Activated effector memory CD4-positive, alpha-beta T cell treated with Interleukin-2 at 50 U/mL for 16 hours (primary cell): ENCODE measurements at regions not wholly inside any gene's neighbourhood (a gene's known extent, or its start where the extent isn't known, plus 50 kb on each side); places are given as distances from the start of the nearest gene placed in this dataset.
"Not testable (repeated sequence)": the region's sequence is repeated elsewhere in the genome, so short reads cannot be mapped to it uniquely, and the experiment has no call there.

Source experiments
- DNase-seq: peaks from one replicate; pipeline ENCODE4 v3.0.0-alpha.2; 2020

DNA sequence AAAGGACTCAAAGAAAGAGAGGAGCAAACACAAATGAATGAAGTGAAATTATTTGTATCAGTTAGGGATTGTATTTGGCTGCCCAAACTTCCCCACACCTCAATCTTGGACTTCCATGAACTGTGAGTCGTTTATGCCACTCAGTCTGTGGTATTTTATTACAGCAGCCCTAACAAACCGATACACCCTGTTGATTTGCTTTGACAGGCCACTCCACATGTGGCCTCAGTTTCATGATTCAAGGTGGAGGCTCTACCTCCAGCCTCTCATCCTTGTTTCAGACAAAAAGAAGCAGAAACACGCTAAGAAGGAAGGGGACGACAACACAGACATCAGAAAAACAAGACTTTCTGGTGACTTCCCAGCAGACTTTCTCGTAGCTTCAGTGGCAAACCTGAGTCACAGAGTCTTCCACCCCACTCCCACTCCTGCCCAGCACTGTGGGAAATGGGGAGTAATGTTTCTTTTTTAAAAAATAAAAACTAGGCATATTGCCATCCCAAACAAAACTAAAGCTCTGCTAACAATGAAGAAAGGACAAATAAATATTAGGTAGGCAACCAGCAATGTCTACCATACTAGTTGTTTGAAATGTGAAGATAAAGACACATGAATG is 52.2 kb upstream of the ABCA1 start:
- no peak for DNase-seq

DNA sequence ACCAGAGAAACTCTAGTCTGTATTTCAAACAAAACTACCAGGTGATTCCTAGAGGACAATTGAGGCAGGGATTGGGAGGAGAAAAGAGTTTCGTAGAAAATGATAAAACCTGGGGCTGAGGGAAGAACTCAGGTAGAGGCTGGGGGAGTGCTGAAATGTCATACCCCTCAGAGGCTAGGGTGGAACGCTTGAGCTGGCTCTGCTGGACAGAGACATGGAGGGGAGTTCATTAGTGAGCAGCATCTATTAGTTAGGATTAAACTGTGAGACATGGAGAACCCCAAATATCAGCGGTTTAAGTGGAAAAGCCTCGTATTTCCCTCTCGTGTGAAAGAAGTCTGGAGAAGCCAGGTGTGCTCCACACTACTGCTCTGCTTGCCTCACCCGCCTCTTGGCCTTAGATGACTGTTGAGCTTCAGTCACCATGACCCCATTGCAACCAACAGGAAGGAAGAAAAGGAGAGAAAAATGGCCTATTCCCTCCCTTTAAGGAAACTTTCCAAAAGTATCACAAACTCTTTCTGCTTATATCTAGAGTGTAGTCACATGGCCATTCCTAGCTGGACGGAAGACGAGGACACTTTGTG is 53.7 kb upstream of the ABCA1 start:
- no peak for DNase-seq

- no peak for DNase-seq
Measured at GRCh38 chr9:104982543-104982942, 54.6 kb upstream of the ABCA1 start.

GRCh38 chr9:104983491-104983890 is 55.5 kb upstream of the ABCA1 start:
- DNase-seq = no peak

- DNase-seq = no peak
Measured at GRCh38 chr9:104984121-104984520, 56.2 kb upstream of the ABCA1 start.

GRCh38 chr9:104984542-104984941 is 56.6 kb upstream of the ABCA1 start:
- DNase-seq = no peak

- no peak for DNase-seq
Measured at GRCh38 chr9:104984948-104985347, 57.0 kb upstream of the ABCA1 start.

DNA sequence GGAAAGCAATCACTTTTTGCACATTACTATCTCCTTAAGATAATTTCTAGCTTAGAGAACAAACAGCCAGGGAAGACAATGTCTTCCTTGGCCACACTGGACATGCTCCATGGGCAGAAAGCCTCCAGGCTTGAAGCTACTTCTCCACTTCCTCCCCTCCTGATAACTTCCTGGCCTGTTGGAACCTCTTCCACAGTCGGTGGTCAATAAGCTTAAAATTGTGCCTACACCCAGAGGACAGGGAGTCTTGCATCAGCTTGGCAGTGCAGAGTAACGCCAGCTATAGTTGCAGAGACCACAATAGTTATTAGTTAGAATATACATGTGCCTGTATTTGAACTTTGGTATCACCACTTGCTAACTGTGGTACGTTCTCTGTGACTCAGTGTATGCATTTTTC is 58.1 kb upstream of the ABCA1 start:
- DNase-seq = no peak

DNA sequence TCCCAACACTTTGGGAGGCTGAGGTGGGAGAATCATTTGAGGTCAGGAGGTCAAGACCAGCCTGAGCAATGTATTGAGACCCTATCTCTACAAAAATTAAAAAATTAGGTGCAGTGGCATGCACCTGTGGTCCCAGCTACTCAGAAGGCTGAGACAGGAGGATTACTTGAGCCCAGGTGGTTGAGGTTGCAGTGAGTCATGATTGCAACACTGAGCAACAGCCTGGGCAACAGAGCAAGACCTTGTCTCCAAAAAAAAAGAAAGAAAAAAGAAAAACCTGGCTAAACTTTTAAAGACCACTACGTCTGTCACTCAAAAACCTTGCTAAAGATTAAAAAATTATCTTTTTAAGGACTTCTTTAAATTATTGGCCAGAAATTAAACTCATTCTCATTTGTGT is 59.8 kb upstream of the ABCA1 start:
- DNase-seq = no peak

DNA sequence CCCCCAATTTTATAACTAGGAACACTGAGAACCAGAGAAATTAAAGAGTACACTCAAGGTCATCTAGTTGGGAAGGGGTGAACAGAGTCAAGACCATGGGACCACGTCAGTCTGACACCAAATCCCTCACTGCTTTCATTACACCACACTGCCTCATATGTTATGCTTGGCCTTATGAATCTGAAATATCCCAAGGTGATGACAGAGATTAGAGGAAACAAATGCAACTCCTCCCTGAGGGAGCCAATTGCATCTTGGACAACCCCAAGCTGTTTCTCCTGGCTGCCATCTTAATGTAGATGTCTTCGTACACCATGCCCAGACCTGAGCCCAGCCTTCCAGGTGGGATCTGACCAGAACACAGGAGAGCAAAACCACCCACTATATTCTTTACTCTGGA is 60.6 kb upstream of the ABCA1 start:
- no peak for DNase-seq

DNA sequence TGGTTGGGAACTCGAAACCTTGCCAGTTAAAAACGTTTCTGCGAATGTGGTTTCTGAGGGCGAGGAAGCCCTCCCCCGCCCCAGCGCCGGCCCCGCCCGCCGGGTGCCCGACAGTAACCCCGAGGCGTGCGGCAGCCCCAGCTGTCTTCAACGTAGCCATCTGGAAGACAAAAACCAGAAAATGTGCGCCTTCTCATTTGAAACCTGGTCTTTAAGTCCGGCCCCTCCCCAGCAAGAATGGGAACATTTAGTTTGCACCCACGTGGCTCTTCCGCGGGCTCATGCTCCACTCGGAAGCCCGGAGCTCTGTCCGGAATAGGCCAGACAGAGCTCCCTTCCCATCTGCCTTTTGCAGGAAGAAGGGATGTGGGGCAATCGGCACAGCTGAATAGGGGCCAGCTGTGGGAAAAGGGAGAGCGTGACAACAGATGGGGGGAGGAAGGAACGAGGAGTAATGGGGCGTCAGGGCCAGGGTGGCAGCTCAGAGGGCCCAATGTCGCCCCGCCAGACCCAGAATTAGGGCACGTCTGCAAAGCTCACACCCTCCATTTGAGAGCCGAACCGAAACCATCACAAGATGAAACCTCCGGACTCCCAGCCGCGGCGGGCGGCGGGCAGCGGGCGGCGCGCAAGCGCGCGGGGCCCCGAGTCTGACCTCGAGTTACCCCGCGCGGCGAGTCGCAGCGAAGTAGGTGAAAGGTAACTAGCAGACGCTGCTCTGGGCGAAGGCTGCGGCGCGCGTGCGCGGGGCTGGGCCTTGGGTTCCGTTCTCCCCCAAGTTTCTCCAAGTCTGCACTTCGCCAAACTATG is 63.4 kb upstream of the ABCA1 start:
- peak; percentile 74 for DNase-seq

GRCh38 chr9:104992659-104993058 is 64.7 kb upstream of the ABCA1 start:
- no peak for DNase-seq

DNA sequence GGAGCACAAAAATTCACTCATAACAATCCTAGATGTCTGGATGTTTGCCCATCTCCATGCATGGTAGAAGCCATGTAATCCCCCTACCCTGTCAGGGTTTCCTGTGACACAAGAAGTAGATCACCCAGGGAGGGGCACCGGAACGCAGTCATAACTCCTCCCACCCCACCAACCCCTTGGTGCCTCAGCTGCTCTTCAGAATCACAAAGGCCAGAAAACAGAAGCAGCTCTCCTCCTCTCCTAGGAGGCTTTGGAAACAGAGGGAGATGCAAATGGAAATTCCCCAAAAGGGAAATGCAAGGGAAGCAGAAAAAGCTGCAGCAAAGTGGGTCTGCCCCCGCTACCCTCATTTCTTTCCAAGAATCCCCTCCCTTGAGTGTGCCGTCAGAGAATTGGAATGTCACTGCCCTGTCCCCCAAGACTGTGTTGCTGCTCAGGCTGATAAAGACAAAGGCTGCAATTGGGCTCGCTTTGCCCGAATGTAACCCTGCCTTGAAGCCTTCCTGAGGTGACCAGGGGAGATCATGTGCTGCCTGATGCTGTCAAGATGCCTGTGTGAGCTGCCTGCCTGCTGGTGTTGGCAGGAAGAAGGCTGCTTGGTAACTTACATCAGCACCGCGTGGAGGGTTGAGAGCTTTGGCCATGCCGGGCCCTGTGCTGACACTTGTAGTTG is 65.5 kb upstream of the ABCA1 start:
- DNase-seq = no peak

GRCh38 chr9:104997536-104997935 is 69.6 kb upstream of the ABCA1 start:
- DNase-seq = no peak

DNA sequence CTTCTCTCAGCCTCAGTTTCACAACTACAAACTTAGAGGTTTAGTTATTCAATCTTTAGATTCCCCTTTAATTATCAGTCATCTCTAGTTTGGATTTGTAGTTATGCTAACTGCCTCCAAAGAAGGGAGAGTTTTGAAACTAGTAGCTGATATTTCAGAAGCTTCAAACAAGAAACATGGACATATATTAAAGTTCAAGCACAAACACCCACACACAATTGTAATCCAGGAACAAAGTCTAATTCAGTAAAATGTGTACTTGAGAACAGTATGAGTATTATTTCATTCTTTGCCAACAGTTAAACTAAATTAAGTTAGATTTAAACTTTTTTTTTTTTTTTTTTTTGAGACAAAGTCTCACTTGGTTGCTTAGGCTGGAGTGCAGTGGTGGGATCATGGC is 71.2 kb upstream of the ABCA1 start:
- DNase-seq = no peak

DNA sequence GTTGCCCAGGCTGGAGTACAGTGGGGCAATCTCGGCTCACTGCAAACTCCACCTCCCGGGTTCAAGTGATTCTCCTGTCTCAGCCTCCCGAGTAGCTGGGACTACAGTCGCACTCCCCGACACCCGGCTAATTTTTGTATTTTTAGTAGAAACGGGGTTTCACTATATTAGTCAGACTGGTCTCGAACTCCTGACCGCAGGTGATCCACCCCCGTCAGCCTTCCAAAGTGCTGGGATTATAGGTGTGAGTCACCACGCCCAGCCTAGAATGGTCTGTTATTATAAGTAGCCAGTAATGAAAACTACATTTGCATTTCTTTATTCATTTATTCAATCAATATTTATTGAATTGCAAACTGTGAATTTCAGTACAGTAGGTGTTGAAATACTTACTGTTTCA is 72.6 kb upstream of the ABCA1 start:
- DNase-seq = not testable (repeated sequence)

- DNase-seq = no peak
Measured at GRCh38 chr9:105004466-105005090, 76.6 kb upstream of the ABCA1 start.

DNA sequence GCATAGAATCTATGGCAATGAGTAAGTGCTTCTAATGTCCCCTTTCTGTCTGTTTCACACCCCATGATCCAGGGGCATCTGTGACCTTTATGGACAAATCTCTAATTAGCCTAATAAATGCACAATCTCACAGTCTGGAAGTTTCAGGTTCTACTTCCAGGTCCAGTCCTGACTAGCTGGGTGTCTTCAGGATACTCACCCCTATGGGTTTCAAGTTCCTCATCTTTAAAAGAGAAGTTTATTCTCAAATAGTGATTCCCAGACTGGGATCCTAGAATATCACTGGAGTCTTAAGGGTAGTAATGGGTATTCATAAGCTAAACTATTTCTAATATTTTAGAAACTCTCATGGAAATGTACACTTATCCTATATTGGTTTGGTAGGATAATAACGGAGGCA is 77.2 kb upstream of the ABCA1 start:
- no peak for DNase-seq

GRCh38 chr9:105006514-105006913 is 78.6 kb upstream of the ABCA1 start:
- no peak for DNase-seq

GRCh38 chr9:105007143-105007542 is 79.2 kb upstream of the ABCA1 start:
- no peak for DNase-seq

DNA sequence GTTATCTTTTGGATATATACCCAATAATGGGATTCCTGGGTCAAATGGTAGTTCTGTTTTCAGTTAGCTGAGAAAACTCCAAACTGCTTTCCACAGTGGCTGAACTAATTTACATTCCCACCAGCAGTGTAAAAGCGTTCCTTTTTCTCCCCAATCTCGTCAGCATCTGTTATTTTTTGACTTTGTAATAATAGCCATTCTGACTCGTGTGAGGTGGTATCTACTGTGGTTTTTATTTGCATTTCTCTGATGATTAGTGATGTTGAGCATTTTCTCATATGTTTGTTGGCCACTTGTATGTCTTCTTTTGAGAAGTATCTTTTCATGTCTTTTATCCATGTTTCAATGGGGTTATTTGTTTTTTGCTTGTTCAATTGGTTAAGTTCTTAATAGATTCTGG is 82.1 kb upstream of the ABCA1 start:
- DNase-seq = not testable (repeated sequence)

- no peak for DNase-seq
Measured at GRCh38 chr9:105021917-105022316, 94.0 kb upstream of the ABCA1 start.

DNA sequence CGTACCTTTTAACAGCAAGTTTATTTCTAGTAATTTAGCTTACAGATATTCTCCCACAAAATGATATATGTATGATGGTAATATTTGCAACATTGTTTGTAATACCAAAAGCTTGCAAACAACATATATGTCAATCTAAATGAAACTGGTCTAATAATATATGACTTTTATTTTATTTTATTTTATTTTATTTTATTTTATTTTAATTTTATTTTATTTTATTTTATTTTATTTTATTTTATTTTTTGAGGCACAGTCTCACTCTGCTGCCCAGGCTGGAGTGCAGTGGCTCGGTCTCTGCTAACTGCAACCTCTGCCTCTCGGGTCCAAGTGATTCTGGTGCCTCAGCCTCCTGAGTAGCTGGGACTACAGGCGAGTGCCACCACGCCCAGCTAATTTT is 94.6 kb upstream of the ABCA1 start:
- DNase-seq = not testable (repeated sequence)
